ENCODE measurements at regions not wholly inside any gene's neighbourhood (a gene's known extent, or its start where the extent isn't known, plus 50 kb on each side); places are given as distances from the start of the nearest gene placed in this dataset.
"Not testable (repeated sequence)": the region's sequence is repeated elsewhere in the genome, so short reads cannot be mapped to it uniquely, and the experiment has no call there.

DNA sequence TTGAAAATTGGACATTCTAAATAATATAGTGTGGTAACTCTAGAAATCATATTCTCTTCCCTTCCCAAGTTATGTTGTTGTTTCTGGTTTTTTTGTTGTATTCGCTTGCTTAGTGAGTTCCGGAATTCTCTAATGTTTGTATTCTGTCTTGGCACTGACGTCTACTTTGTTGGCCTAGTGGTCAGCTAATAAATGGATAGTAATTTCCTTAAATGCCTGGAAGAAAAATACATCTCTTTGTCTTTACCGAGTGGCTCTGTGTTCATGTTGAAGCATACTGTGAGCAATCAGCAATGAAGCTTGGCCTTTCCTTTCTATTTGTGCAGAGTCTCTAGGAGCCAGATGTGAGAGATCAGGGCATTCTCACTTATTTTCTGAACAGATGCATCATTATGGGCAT, 1225.7 kb downstream of the JRKL start:
- no peak for TF ChIP-seq POLR2A (IDR thresholded peaks at IDR 0.05; ENCODE audit: low read depth, low read length)
- FAIRE-seq, result no peak

DNA sequence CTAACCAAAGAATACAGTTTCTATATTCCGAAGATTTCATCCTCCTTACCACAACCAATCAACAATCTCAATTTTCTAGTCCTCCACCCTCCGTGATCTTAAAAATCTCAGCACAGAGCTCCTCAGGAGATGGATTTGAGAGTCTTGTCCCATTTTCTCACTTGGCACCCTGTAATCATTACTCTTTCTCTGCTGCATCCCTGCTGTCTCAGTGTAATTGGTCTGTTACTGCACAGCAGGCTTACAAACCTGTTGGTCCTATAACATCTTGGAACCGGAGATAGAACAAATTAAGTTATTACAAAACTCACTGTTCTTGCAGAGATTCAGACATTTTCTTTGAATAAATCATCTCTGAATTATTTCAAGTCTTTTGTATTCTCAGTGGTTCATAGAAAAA, 1227.2 kb downstream of the JRKL start:
- no peak for FAIRE-seq

More for the DNA sequence above, 1225.7 kb downstream of the JRKL start:
- no peak for DNase-seq (ENCODE audit: insufficient read length, low spot score)

DNA sequence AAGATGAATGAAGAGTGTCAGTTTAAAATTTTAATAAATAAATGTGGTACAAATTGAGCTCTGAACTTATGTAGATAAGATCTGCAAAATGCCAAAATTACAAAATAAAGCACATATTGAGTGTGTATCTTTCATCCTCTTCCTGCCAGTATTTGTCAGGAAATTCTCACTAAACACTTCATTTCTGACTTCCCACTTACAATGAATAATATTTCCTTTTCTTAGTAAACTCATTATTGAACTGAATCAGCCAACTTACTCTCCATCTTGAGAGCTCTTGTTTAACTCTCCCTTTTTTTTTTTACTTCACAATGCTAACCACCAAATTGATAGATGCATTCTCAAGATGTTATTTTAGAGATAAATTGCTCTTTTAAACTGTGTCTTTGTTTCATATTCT, 1230.2 kb downstream of the JRKL start:
- no peak for DNase-seq (ENCODE audit: insufficient read length, low spot score)
- TF ChIP-seq POLR2A (IDR thresholded peaks at IDR 0.05; ENCODE audit: low read depth, low read length), result no peak
- FAIRE-seq, result no peak

More for the DNA sequence above, 1227.2 kb downstream of the JRKL start:
- TF ChIP-seq POLR2A (IDR thresholded peaks at IDR 0.05; ENCODE audit: low read depth, low read length), result no peak
- no peak for DNase-seq (ENCODE audit: insufficient read length, low spot score)

GRCh38 chr11:97621282-97621681, 1231.5 kb downstream of the JRKL start:
- TF ChIP-seq POLR2A (IDR thresholded peaks at IDR 0.05; ENCODE audit: low read depth, low read length), result no peak
- FAIRE-seq (no peak), DNase-seq (ENCODE audit: insufficient read length, low spot score) (no peak)

- FAIRE-seq, result no peak
- no peak for TF ChIP-seq POLR2A (IDR thresholded peaks at IDR 0.05; ENCODE audit: low read depth, low read length)
- no peak for DNase-seq (ENCODE audit: insufficient read length, low spot score)
These were observed 1233.0 kb downstream of the JRKL start for GRCh38 chr11:97622795-97623194.

DNA sequence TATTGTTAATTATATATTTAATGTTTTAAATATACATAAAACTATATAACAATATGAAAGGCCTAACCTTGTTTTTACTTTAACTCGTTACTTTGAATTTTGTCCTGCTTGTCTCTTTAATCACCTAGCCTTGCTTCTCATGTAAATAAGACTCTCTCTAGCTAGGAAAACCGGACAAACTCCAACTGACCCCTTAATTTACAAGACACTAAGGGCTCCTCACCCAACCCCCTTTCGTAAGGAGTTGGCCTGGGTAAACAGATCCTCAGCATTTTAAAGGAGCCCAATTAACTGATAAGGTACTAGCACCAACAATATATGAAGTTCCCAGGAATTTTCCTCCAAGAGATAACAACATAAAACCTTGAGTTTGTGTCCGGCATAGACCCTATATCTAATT, 1246.9 kb downstream of the JRKL start:
- DNase-seq (ENCODE audit: insufficient read length, low spot score); FAIRE-seq: not testable (repeated sequence)

DNA sequence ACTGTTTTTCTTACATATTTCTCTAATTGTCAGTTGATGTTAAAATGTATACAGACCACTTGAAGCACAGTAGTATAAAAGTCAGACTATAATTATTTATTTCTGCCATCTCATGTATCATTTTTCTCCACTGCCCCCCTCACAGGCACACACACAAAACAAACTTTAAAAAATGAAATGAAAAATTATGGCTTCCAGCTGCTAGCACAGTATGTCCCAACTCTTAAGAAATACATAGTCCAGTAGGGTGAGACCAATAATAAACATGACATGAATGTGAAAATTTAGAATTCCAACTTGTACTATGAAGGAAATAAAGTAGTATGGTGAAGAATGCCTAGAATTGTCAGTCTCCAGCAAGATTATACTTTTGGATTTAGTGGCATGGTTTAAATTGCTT, 1247.9 kb downstream of the JRKL start:
- DNase-seq (ENCODE audit: insufficient read length, low spot score), result no peak
- FAIRE-seq, result no peak
- TF ChIP-seq POLR2A (IDR thresholded peaks at IDR 0.05; ENCODE audit: low read depth, low read length), result no peak

GRCh38 chr11:97638641-97639224, 1248.9 kb downstream of the JRKL start:
- no peak for FAIRE-seq
- no peak for DNase-seq (ENCODE audit: insufficient read length, low spot score)
- no peak for TF ChIP-seq POLR2A (IDR thresholded peaks at IDR 0.05; ENCODE audit: low read depth, low read length)

GRCh38 chr11:97641988-97642387, 1252.2 kb downstream of the JRKL start:
- FAIRE-seq, result no peak
- no peak for DNase-seq (ENCODE audit: insufficient read length, low spot score)

GRCh38 chr11:97645736-97646135, 1255.9 kb downstream of the JRKL start:
- no peak for TF ChIP-seq POLR2A (IDR thresholded peaks at IDR 0.05; ENCODE audit: low read depth, low read length)
- no peak for FAIRE-seq

More at GRCh38 chr11:97641988-97642387, 1252.2 kb downstream of the JRKL start:
- TF ChIP-seq POLR2A (IDR thresholded peaks at IDR 0.05; ENCODE audit: low read depth, low read length), result no peak

DNA sequence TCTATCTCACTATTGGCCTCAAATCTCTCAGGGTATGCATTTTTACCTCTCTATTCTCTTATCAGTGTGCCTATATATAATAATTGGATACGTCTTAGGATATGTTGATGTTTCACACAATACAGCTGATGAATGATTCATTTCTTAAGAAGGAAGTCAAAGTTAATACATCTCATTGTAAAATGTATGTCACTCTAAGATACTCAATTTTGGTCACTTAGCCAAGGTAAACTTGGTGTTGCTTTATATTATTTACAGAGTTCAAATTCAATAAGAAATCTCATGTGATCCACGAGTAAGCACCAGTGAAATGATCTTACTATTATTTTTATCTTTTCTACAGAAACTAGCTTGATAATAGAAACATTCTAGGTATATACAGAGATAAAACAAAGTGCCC, 1266.5 kb downstream of the JRKL start:
- DNase-seq (ENCODE audit: insufficient read length, low spot score) (no peak), FAIRE-seq (no peak)
- TF ChIP-seq POLR2A (IDR thresholded peaks at IDR 0.05; ENCODE audit: low read depth, low read length), result no peak

More at GRCh38 chr11:97645736-97646135, 1255.9 kb downstream of the JRKL start:
- no peak for DNase-seq (ENCODE audit: insufficient read length, low spot score)

DNA sequence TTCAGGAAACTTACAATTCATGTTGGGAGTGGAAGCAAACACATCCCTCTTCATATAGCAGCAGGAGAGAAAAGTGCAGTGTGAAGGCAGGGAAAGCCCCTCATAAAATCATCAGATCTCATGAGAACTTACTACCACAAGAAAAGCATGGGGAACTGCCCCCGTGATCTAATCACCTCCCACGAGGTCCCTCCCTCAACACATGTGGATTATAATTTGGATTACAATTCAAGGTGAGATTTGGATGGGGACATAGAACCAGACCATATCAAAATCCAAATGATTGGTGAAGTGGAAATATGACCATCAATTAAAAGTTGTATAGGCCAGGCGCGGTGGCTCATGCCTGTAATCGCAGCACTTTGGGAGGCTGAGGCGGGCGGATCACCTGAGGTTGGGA, 1268.0 kb downstream of the JRKL start:
- TF ChIP-seq POLR2A (IDR thresholded peaks at IDR 0.05; ENCODE audit: low read depth, low read length), result no peak
- no peak for DNase-seq (ENCODE audit: insufficient read length, low spot score)
- FAIRE-seq, result no peak

DNA sequence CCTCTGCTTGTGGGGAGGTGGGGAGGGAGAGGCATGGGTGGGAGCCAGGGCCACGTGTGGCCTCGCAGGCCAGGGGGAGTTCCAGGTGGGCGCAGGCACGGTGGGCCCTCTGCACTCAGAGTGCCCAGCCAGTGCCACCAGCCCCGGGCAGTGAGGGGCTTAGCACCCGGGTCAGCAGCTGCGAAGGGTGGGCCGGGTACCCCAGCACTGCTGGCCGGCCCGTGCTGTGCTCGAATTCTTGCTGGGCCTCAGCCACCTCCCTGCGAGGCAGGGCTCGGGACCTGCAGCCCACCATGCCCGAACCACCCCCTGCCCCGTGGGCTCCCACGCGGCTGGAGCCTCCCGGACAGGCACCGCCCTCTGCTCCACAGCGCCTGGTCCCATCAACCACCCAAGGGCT, 1277.2 kb downstream of the JRKL start:
- DNase-seq (ENCODE audit: insufficient read length, low spot score) (no peak), FAIRE-seq (no peak)
- no peak for TF ChIP-seq POLR2A (IDR thresholded peaks at IDR 0.05; ENCODE audit: low read depth, low read length)

DNA sequence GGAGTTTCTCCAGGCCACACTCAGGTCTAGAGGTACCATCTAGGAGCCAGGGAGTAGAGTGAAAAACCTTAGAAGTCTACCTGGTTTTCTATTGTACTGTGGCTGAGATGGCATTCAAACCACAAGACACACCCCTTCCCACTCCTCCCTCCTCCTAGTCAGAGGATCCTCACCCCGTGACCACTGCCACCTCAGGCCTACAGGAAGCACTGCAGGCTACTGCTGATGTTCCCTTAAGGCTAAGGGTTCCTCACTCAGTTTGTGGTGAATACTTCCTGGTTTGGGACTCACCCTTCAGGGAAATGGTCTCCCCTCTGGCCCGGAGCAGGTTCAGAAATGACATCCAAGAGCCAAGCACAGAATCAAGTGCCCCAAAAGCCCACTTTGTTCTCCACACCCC, 1293.9 kb downstream of the JRKL start:
- no peak for TF ChIP-seq POLR2A (IDR thresholded peaks at IDR 0.05; ENCODE audit: low read depth, low read length)
- FAIRE-seq, result no peak
- DNase-seq (ENCODE audit: insufficient read length, low spot score), result no peak

- DNase-seq (ENCODE audit: insufficient read length, low spot score) (no peak), FAIRE-seq (no peak)
- TF ChIP-seq POLR2A (IDR thresholded peaks at IDR 0.05; ENCODE audit: low read depth, low read length), result no peak
These were observed 1295.0 kb downstream of the JRKL start for GRCh38 chr11:97684486-97685439.
